ENCODE measurements at regions not wholly inside any gene's neighbourhood (a gene's known extent, or its start where the extent isn't known, plus 50 kb on each side); places are given as distances from the start of the nearest gene placed in this dataset.

GRCh38 chr1:58006421-58007046, 540.0 kb downstream of the OMA1 start:
- no peak overlapping the region for H3K4me3 Mint-ChIP-seq
- no peak overlapping the region for H3K27ac Mint-ChIP-seq
- no peaks in the 10 kb centered on the region for H3K4me1 Mint-ChIP-seq (ENCODE audit: low read depth)
- no peaks in the 10 kb centered on the region for H3K9me3 Mint-ChIP-seq
- H3K36me3 Mint-ChIP-seq (ENCODE audit: low read depth) = no peaks in the 10 kb centered on the region
- H3K27me3 Mint-ChIP-seq = peaks cover 6% of the 10 kb centered on the region

DNA sequence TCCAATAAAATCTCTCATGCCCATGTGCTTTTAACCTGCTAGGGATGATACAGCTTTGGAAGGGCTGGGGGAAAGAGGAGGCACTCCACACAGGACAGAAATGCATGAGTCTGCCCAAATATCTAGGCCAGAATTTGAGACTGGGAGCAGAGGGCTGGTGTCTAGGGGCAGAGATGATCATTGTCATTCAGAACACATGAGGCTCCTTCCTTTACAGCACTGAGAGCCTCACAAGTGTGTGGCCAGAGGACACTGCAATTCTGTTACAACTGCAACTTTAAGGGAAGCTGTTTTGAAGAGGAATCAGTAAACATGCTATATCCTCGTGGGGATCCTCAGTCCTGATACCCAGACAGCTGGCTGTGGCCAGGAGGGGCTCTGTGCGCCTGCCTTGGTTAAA, 541.3 kb downstream of the OMA1 start:
- Mint-ChIP-seq H3K9me3 (no peaks in the 10 kb centered on the region), H3K27ac (no peak overlapping the region), H3K4me3 (no peak overlapping the region), H3K27me3 (peaks cover 9% of the 10 kb centered on the region), H3K36me3 (ENCODE audit: low read depth) (no peaks in the 10 kb centered on the region), H3K4me1 (ENCODE audit: low read depth) (no peaks in the 10 kb centered on the region)

GRCh38 chr1:58003988-58004387, 542.5 kb downstream of the OMA1 start:
- Mint-ChIP-seq H3K4me1 (ENCODE audit: low read depth) (no peaks in the 10 kb centered on the region), H3K4me3 (no peak overlapping the region), H3K27ac (no peak overlapping the region), H3K36me3 (ENCODE audit: low read depth) (no peaks in the 10 kb centered on the region), H3K27me3 (peaks cover 9% of the 10 kb centered on the region), H3K9me3 (no peaks in the 10 kb centered on the region)

DNA sequence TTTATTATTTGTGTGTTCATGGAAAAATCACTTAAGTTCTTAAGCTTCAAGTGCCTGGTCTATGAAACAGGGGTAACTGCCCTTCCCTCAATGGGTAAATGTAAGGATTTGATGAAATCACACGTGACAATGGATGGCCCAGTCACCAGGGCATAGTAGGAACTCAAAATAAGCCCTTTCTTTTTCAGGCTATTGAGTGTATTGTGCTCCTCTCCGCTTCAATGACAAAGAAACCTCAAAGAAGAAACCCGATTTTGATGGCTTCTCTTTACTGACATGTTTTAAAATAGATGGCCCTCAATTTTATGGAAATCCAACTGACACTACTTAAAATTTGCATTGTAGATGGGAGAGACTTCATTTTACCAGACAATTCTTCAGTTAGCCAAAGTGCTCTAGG, 543.5 kb downstream of the OMA1 start:
- Mint-ChIP-seq H3K4me1 (ENCODE audit: low read depth) (no peaks in the 10 kb centered on the region), H3K27ac (no peak overlapping the region), H3K27me3 (peaks cover 9% of the 10 kb centered on the region)

GRCh38 chr1:58000821-58001220, 545.7 kb downstream of the OMA1 start:
- Mint-ChIP-seq H3K4me1 (ENCODE audit: low read depth) (no peaks in the 10 kb centered on the region), H3K4me3 (no peak overlapping the region), H3K36me3 (ENCODE audit: low read depth) (no peaks in the 10 kb centered on the region), H3K9me3 (no peaks in the 10 kb centered on the region), H3K27me3 (peaks cover 9% of the 10 kb centered on the region), H3K27ac (no peak overlapping the region)

More for the DNA sequence above, 543.5 kb downstream of the OMA1 start:
- Mint-ChIP-seq H3K9me3 (no peaks in the 10 kb centered on the region), H3K4me3 (no peak overlapping the region), H3K36me3 (ENCODE audit: low read depth) (no peaks in the 10 kb centered on the region)

- H3K27me3 Mint-ChIP-seq = peaks cover 9% of the 10 kb centered on the region
- H3K4me3 Mint-ChIP-seq = no peak overlapping the region
- H3K9me3 Mint-ChIP-seq = no peaks in the 10 kb centered on the region
- H3K36me3 Mint-ChIP-seq (ENCODE audit: low read depth) = no peaks in the 10 kb centered on the region
- no peaks in the 10 kb centered on the region for H3K4me1 Mint-ChIP-seq (ENCODE audit: low read depth)
- no peak overlapping the region for H3K27ac Mint-ChIP-seq
Observed at GRCh38 chr1:58000116-58000515, 546.4 kb downstream of the OMA1 start.

GRCh38 chr1:57996400-57996799, 550.1 kb downstream of the OMA1 start:
- Mint-ChIP-seq H3K4me1 (ENCODE audit: low read depth) (no peaks in the 10 kb centered on the region), H3K27ac (no peak overlapping the region), H3K36me3 (ENCODE audit: low read depth) (no peaks in the 10 kb centered on the region), H3K27me3 (peaks cover under 1% of the 10 kb centered on the region), H3K4me3 (no peak overlapping the region), H3K9me3 (no peaks in the 10 kb centered on the region)

DNA sequence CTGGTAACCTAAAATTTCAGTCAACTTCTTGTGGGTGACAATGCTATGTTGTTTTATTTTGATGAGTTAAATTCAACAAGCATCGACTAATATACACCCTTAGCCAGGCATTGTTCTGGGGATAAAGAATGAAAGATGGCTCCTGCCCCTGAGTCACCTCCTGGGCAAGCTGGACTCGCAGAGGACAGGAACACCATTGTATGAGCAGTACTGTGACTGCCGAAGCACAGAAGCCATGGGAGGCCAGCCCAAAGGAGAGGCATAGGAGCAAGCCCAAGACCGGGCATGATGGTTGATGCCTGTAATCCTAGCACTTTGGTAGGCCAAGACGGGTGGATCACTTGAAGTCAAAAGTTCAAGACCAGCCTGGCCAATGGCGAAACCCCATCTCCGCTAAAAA, 555.2 kb downstream of the OMA1 start:
- Mint-ChIP-seq H3K4me1 (ENCODE audit: low read depth) (peaks cover 4% of the 10 kb centered on the region), H3K4me3 (no peak overlapping the region), H3K27ac (no peak overlapping the region), H3K9me3 (no peaks in the 10 kb centered on the region), H3K27me3 (no peaks in the 10 kb centered on the region), H3K36me3 (ENCODE audit: low read depth) (no peaks in the 10 kb centered on the region)

- Mint-ChIP-seq H3K9me3 (no peaks in the 10 kb centered on the region), H3K27me3 (no peaks in the 10 kb centered on the region), H3K27ac (no peak overlapping the region), H3K36me3 (ENCODE audit: low read depth) (no peaks in the 10 kb centered on the region), H3K4me3 (no peak overlapping the region), H3K4me1 (ENCODE audit: low read depth) (peaks cover 10% of the 10 kb centered on the region)
Observed at GRCh38 chr1:57989877-57990276, 556.6 kb downstream of the OMA1 start.

GRCh38 chr1:57987523-57987922, 559.0 kb downstream of the OMA1 start:
- Mint-ChIP-seq H3K9me3 (no peaks in the 10 kb centered on the region), H3K36me3 (ENCODE audit: low read depth) (no peaks in the 10 kb centered on the region), H3K27ac (no peak overlapping the region), H3K27me3 (no peaks in the 10 kb centered on the region), H3K4me3 (no peak overlapping the region), H3K4me1 (ENCODE audit: low read depth) (peaks cover 10% of the 10 kb centered on the region)

- H3K27me3 Mint-ChIP-seq = no peaks in the 10 kb centered on the region
- no peaks in the 10 kb centered on the region for H3K36me3 Mint-ChIP-seq (ENCODE audit: low read depth)
- no peak overlapping the region for H3K27ac Mint-ChIP-seq
- peaks cover 10% of the 10 kb centered on the region for H3K4me1 Mint-ChIP-seq (ENCODE audit: low read depth)
- no peak overlapping the region for H3K4me3 Mint-ChIP-seq
- H3K9me3 Mint-ChIP-seq = no peaks in the 10 kb centered on the region
Observed at GRCh38 chr1:57986432-57986831, 560.1 kb downstream of the OMA1 start.

- no peak overlapping the region for H3K27ac Mint-ChIP-seq
- no peaks in the 10 kb centered on the region for H3K36me3 Mint-ChIP-seq (ENCODE audit: low read depth)
- no peak overlapping the region for H3K4me3 Mint-ChIP-seq
- H3K9me3 Mint-ChIP-seq = no peaks in the 10 kb centered on the region
- peaks cover 10% of the 10 kb centered on the region for H3K4me1 Mint-ChIP-seq (ENCODE audit: low read depth)
- H3K27me3 Mint-ChIP-seq = peaks cover 6% of the 10 kb centered on the region
Observed at GRCh38 chr1:57984277-57984676, 560.4 kb upstream of the DAB1 start.

GRCh38 chr1:57983441-57983840, 559.6 kb upstream of the DAB1 start:
- Mint-ChIP-seq H3K27ac (no peak overlapping the region), H3K36me3 (ENCODE audit: low read depth) (no peaks in the 10 kb centered on the region), H3K9me3 (no peaks in the 10 kb centered on the region), H3K4me1 (ENCODE audit: low read depth) (peaks cover 10% of the 10 kb centered on the region), H3K27me3 (peaks cover 9% of the 10 kb centered on the region), H3K4me3 (no peak overlapping the region)

DNA sequence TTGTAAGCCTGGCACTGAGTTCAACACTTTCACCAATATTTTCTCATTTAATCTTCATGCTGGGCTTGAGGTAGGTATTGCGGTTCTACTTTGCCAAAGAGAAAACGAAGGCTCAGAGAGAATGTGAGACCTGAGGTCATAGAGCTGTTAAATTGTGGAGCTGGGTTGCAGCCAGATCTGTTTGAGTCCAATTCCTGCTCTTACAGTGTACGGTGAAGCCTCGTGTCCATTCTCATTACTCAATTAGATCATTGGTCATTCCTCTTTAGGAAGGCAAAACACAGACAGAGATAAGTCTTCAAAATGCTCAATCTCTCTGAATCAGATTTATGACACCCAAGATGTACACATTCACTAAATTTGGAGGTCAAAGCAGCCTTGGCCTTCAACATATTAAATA, 559.0 kb upstream of the DAB1 start:
- Mint-ChIP-seq H3K4me1 (ENCODE audit: low read depth) (peaks cover 10% of the 10 kb centered on the region), H3K4me3 (no peak overlapping the region), H3K27me3 (peaks cover 11% of the 10 kb centered on the region), H3K36me3 (ENCODE audit: low read depth) (no peaks in the 10 kb centered on the region), H3K27ac (no peak overlapping the region), H3K9me3 (no peaks in the 10 kb centered on the region)

DNA sequence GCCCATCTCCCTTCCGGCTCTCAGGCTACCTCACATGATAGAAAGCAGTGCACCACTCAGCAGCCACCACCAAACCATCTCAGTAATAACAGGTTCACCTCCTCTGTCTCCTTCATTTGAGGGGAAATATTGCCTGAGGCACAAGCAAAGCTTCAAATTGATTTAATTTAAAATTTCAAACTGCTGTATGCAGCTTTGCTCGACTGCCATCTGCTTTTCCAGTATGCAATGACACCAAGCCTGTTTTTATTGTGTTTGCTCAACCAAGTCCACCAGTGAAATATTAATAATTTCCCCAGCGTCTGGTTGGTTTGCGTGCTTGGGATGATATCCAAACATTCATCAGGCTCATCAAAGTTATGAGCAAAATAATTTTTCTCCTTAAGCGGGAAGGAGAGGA, 552.4 kb upstream of the DAB1 start:
- no peaks in the 10 kb centered on the region for H3K36me3 Mint-ChIP-seq (ENCODE audit: low read depth)
- H3K9me3 Mint-ChIP-seq = peaks cover 9% of the 10 kb centered on the region
- no peak overlapping the region for H3K27ac Mint-ChIP-seq
- no peak overlapping the region for H3K4me3 Mint-ChIP-seq
- H3K4me1 Mint-ChIP-seq (ENCODE audit: low read depth) = no peaks in the 10 kb centered on the region
- H3K27me3 Mint-ChIP-seq = peaks cover 11% of the 10 kb centered on the region

- Mint-ChIP-seq H3K27me3 (no peaks in the 10 kb centered on the region), H3K4me3 (no peak overlapping the region), H3K27ac (no peak overlapping the region), H3K4me1 (ENCODE audit: low read depth) (no peaks in the 10 kb centered on the region), H3K9me3 (peaks cover 3% of the 10 kb centered on the region), H3K36me3 (ENCODE audit: low read depth) (no peaks in the 10 kb centered on the region)
Observed at GRCh38 chr1:57968321-57968720, 544.5 kb upstream of the DAB1 start.
